HEK293T (cell line): ENCODE measurements at regions not wholly inside any gene's neighbourhood (a gene's known extent, or its start where the extent isn't known, plus 50 kb on each side); places are given as distances from the start of the nearest gene placed in this dataset.

Experiments
- CTCF ChIA-PET: fragments of 350-600 bp; formaldehyde crosslinking; extraction: SDS; loops from one replicate; lab custom pipeline; 2021; ENCODE audit warnings: antibody characterized with exemption, inconsistent platforms; lab: Yijun Ruan, JAX
- POLR2A ChIA-PET: fragments of 350-600 bp; formaldehyde crosslinking; extraction: SDS; loops from one replicate; lab custom pipeline; 2020; ENCODE audit warnings: antibody characterized with exemption, inconsistent platforms; lab: Yijun Ruan, JAX
- DNase-seq: peaks from one replicate; pipeline ENCODE4 v3.0.0; 2012; ENCODE audit warnings: mixed read lengths; ENCODE audit errors: extremely low spot score
- ARNT ChIP-seq: fragments of 450-650 bp; IDR thresholded peaks from 2 replicates; pipeline ENCODE4 v1.6.1; 2017; ENCODE audit warnings: mild to moderate bottlenecking
- BHLHE40 ChIP-seq: fragments of 450-650 bp; IDR thresholded peaks from 2 replicates; pipeline ENCODE4 v1.6.1; 2016; ENCODE audit warnings: mild to moderate bottlenecking, moderate library complexity, borderline replicate concordance
- CTBP1 ChIP-seq: fragments of 450-650 bp; IDR thresholded peaks from 2 replicates; pipeline ENCODE4 v1.6.1; 2016; ENCODE audit warnings: borderline replicate concordance
- ELF4 ChIP-seq: fragments of 450-650 bp; IDR thresholded peaks from 2 replicates; pipeline ENCODE4 v1.6.1; 2017; ENCODE audit warnings: antibody characterized with exemption
- FOXA1 ChIP-seq: fragments of 450-650 bp; IDR thresholded peaks from 2 replicates; pipeline ENCODE4 v1.6.1; 2016; ENCODE audit warnings: mild to moderate bottlenecking
- FOXK2 ChIP-seq: fragments of 450-650 bp; IDR thresholded peaks from 2 replicates; pipeline ENCODE4 v1.6.1; 2016; ENCODE audit warnings: mild to moderate bottlenecking
- FOXM1 ChIP-seq: fragments of 450-650 bp; IDR thresholded peaks from 2 replicates; pipeline ENCODE4 v1.6.1; 2017; ENCODE audit warnings: mild to moderate bottlenecking, borderline replicate concordance
- HDGF ChIP-seq: fragments of 450-650 bp; IDR thresholded peaks from 2 replicates; pipeline ENCODE4 v1.6.1; 2017; ENCODE audit warnings: antibody characterized with exemption, borderline replicate concordance
- L3MBTL2 ChIP-seq: fragments of 450-650 bp; conservative IDR thresholded peaks from 2 replicates; pipeline ENCODE4 v1.6.1; 2016; ENCODE audit warnings: mild to moderate bottlenecking
- LEF1 ChIP-seq: fragments of 450-650 bp; IDR thresholded peaks from 2 replicates; pipeline ENCODE4 v1.6.1; 2017; ENCODE audit warnings: mild to moderate bottlenecking, borderline replicate concordance
- NFRKB ChIP-seq: fragments of 450-650 bp; IDR thresholded peaks from 2 replicates; pipeline ENCODE4 v1.6.1; 2016; ENCODE audit warnings: mild to moderate bottlenecking, moderate library complexity
- PKNOX1 ChIP-seq: fragments of 450-650 bp; IDR thresholded peaks from 2 replicates; pipeline ENCODE4 v1.6.1; 2016
- SP1 ChIP-seq: fragments of 450-650 bp; IDR thresholded peaks from 2 replicates; pipeline ENCODE4 v1.6.1; 2017
- SUZ12 ChIP-seq: fragments of 450-650 bp; IDR thresholded peaks from 2 replicates; pipeline ENCODE4 v1.6.1; 2016; ENCODE audit warnings: mild to moderate bottlenecking
- TARDBP ChIP-seq: fragments of 450-650 bp; IDR thresholded peaks from 2 replicates; pipeline ENCODE4 v1.6.1; 2016
- ZNF384 ChIP-seq: fragments of 450-650 bp; IDR thresholded peaks from 2 replicates; pipeline ENCODE4 v1.6.1; 2016

GRCh38 chr3:159902546-159903314 is 85.9 kb upstream of the IL12A start:
- POLR2A ChIA-PET: no interaction called here
- no peak for TF ChIP-seq ZNF384
- no peak for TF ChIP-seq PKNOX1
- no peak for TF ChIP-seq ELF4
- no peak for TF ChIP-seq L3MBTL2
- no peak for TF ChIP-seq NFRKB
- no peak for TF ChIP-seq HDGF
- CTCF ChIA-PET: no interaction called here
- DNase-seq: no peak

GRCh38 chr3:159904455-159904854 is 84.2 kb upstream of the IL12A start:
- TF ChIP-seq CTBP1 (no peak), HDGF (no peak), BHLHE40 (no peak), FOXK2 (no peak), SP1 (no peak), PKNOX1 (no peak), LEF1 (no peak), NFRKB (no peak), SUZ12 (no peak), FOXM1 (no peak), ARNT (no peak), ELF4 (no peak), TARDBP (no peak), ZNF384 (no peak), L3MBTL2 (no peak), FOXA1 (no peak)
- DNase-seq: no peak
- POLR2A ChIA-PET: no interaction called here
- CTCF ChIA-PET: interaction anchor here (0.7 kb wide), 1 partner anchor 39 kb away, joined by 3 read pairs; no protein-coding TSS in a partner anchor

- CTCF ChIA-PET: interaction anchor here (0.5 to 0.7 kb wide), 2 partner anchors 39 to 66 kb away, joined by 3 to 4 read pairs; no protein-coding TSS in a partner anchor
- POLR2A ChIA-PET: no interaction called here
- DNase-seq: no peak
- TF ChIP-seq L3MBTL2: no peak
- TF ChIP-seq FOXA1: no peak
- TF ChIP-seq CTBP1: no peak
- TF ChIP-seq HDGF: no peak
- TF ChIP-seq ELF4: no peak
- no peak for TF ChIP-seq PKNOX1
- no peak for TF ChIP-seq SUZ12
- no peak for TF ChIP-seq LEF1
- no peak for TF ChIP-seq NFRKB
- no peak for TF ChIP-seq ARNT
- no peak for TF ChIP-seq FOXM1
Measured at GRCh38 chr3:159904911-159905310, 83.7 kb upstream of the IL12A start.

GRCh38 chr3:159907828-159908227 is 80.8 kb upstream of the IL12A start:
- DNase-seq: no peak
- ChIA-PET POLR2A (no interaction called here), CTCF (no interaction called here)
- no peak for TF ChIP-seq CTBP1
- TF ChIP-seq FOXK2: no peak

- TF ChIP-seq L3MBTL2 (no peak), SP1 (no peak), SUZ12 (no peak), TARDBP (no peak), ZNF384 (no peak), ELF4 (no peak), ARNT (no peak), HDGF (no peak)
- CTCF ChIA-PET: no interaction called here
- DNase-seq: no peak
- POLR2A ChIA-PET: no interaction called here
Measured at GRCh38 chr3:159910991-159911663, 77.5 kb upstream of the IL12A start.

GRCh38 chr3:159911664-159912037 is 77.0 kb upstream of the IL12A start:
- TF ChIP-seq CTBP1: no peak
- no peak for TF ChIP-seq PKNOX1
- TF ChIP-seq ZNF384: no peak
- TF ChIP-seq FOXM1: no peak
- TF ChIP-seq L3MBTL2: no peak
- ChIA-PET POLR2A (no interaction called here), CTCF (no interaction called here)
- no peak for DNase-seq
